NCI-H1930 (cell line): ENCODE measurements at regions not wholly inside any gene's neighbourhood (a gene's known extent, or its start where the extent isn't known, plus 50 kb on each side); places are given as distances from the start of the nearest gene placed in this dataset.

ENCODE experiments used
- DNase-seq, 2 experiments: peaks; one replicate each; lab custom pipeline; 2025; lab: John Stamatoyannopoulos, UW

DNA sequence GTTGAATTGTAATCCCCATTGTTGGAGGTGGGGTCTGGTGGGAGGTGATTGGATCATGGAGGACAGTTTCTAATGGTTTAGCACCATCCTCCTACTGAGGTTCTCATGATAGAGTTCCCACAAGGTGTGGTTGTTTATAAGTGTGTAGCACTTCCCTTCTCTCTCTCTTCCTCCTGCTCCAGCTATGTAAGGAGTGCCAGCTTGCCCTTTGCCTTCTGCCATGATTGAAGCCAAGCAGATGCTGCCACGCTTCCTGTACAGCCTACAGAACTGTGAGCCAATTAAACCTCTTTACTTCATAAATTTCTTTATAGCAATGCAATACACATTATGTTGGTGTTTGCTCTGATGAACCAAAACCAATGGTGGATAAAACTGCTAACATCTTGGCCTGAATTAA, 238.2 kb downstream of the EFNB2 start:
- DNase-seq = no peak

DNA sequence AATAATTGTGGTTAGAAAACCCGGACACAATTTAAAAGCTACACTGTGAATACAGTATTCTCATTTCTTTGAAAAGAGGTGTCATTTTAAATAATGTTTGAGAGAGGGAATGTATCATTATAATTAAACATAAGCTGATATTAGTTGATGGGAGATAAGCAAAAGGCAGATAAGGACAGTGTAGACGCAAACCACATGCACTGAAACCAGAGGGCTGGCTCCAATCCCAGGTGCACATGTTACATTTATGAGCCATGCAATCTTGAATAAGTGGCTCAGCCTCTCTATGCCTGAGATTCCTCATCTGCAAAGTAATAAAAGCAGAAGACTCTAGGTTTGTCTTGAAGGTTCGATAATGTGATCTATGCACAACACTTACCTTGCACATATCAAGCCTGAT, 238.7 kb downstream of the EFNB2 start:
- no peak for DNase-seq

DNA sequence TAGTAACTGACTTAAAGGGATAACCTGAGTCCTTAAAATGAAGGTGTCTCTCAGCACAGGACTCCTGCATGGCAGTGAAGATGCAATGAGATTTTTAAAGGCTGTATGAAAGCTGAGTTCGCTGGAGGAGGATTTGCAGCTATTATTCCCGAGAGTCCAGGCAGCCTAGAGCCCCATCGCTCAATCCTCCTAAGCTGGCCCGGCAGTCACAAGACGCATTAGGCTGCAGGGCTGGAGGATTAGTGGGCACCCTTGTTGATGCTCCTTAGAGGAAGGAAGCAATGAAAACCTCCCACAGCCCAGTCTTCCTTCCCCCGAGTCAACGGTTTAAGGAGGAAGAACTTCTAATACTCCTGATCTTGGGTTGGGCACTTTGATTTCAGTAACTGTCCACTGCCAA, 239.5 kb downstream of the EFNB2 start:
- no peak for DNase-seq

DNA sequence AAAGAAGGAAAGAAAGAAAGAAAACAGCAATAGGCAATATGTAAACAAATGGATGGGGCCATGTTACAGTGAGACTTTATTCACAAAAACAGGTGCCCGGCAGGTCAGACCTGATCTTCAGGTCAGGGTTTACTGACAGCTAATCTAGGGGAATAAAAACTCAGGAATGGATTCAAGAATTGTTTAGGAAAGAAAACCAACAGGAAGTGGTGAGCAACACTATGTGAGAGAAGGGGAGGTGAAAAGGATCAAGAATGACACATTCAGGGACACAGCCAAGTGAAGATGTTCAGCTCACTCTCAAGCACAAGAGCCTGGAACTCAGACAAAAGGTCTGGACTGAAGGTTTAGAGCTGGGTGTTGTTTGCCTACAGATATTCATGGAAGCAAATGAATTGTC, 244.5 kb downstream of the EFNB2 start:
- DNase-seq = no peak

DNA sequence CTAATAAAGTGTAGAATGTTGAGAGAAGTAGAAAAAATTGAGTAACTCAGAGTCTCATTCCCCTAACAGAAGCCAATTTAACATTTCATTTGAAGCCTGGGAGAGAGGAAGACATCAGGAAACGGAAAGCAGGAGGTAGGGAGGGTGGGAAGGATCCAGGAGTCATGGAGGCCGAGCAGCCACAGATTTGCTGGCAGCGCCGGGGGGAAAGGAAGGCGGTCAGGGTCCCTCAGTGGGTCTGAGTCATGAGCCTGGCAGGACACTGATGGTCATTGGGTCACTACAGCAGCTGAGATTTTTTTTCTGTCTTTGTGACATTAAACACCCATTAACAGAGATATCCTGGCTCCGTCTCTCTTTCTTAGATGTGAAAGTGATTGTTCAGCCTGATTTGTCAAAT, 248.1 kb downstream of the EFNB2 start:
- DNase-seq = no peak

DNA sequence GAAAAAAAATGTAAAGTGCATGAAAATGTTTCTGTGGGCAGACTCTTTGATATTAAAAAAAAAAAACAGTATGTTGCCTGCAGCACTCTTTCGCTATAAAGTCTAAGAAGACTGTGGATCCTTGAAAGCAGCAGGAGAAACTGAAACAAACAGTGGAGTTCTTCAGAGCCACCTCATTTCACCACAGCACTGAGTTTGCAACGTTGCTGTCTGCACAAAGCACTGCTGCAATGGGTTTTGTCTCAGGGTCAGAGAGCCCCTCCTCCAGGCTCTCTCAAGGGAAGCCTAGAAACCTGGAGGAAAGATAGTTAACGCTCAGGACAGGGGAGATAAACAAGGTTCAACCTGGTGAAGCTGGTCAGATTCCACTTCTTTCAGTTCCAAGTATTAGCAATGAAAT, 248.7 kb downstream of the EFNB2 start:
- no peak for DNase-seq

DNA sequence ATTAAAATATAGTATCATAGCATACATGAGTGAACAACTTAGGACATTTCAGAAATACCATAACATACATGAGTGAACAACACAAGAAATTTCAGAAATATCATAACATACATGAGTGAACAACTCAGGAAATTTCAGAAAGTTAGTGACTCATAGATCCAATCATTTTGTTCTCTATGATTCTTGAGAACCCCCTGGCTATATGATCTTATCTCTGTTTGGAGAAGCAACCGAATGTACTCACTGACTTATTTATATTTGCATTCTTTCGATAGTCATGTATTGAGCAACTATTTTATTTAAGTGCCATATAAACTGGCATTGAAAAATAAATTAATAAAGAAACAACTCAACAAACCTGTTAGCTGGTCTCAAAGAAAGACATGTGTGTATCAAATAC, 251.1 kb downstream of the EFNB2 start:
- no peak for DNase-seq

DNA sequence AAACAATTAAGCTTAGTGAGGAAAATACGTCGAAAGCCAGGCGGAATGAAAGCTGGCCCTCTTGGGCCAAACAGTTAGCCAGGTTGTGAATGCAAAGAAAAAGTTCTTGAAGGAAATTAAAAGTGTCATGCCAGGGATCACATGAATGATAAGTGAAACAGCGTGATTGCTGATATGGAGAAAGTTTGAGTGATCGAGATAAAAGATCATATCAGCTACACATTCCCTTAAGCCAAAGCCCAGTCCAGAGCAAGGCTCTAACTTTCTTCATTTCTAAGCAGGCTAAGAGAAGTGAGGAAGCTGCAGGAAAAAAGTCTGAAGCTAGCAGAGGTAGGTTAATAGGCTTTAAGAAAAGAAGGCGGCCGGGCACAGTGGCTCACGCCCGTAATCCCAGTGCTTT, 254.0 kb downstream of the EFNB2 start:
- DNase-seq = no peak

DNA sequence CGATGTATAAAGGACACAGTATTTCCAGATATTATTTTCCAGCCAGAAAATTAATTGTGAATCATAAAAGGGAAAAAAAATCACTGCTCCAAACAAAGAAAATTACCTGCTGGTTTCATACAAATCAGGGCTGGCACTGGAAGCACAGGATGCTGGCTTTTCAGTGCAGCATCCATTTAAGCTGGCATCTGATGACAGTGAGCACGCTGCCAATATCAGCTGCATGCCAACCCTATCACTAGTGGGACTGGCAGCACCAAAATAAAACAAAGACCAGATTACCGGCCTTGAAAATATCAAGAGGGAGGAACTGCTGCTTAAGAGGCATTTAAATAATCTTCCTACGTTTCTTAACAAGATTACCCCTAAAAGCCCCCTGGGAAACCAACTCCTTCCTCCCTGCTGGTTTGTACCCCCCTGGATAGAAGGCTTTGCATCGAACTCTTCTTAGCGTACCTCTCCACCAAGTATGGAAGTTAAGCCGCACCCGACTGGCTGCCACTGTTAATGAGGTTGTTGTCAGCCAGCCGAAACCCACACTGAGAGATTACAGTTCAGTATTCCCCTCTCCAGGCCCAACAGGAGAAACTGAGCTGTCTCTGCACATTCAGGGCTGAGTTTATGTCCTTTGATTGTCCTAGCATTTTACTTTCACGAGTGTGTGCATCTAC, 257.8 kb downstream of the EFNB2 start:
- DNase-seq = no peak

DNA sequence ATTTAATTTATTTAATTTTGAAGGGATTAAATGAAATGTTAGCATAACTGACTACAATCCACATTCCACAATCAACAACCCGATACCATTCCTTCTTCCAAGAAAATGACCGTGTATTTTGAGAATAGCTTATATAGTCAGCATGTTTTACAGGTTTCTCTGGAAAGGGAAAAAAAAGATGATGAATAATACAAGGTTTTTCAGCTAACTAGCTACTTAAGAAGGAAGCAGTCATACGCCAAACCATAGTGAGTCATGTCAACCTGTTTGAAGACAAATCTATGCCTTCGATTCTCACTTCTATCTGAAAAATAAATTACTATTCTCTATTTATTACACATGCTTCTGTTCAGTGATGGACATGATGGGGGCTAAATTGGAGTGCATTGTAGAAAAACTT, 258.6 kb downstream of the EFNB2 start:
- DNase-seq = no peak

DNA sequence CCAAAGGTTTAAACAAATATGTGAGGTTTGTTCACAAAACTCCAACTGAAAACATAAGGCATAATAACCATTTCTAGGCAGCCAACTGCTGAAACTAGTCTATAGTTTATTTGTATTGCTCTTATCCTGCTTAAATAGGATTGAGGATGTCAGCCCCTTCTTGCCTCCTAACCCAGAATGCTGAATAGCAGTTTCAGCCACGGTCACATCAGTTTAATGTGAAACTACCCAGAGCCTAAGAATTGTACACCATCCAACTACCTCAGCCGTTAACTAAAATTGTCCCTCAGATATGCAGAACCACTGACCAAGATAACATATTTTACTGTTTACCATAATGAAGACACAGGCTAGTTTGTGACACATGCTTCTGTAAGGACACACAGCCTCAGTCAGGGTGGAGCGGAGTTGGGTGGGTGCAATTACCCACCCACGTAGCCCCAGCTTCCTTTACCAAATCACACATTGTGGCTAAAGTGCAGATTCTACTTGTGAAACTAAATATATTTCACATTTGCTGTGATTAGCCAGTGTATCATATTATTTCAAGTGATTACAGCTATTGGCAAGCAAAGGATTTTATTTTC, 259.9 kb downstream of the EFNB2 start:
- no peak for DNase-seq

DNA sequence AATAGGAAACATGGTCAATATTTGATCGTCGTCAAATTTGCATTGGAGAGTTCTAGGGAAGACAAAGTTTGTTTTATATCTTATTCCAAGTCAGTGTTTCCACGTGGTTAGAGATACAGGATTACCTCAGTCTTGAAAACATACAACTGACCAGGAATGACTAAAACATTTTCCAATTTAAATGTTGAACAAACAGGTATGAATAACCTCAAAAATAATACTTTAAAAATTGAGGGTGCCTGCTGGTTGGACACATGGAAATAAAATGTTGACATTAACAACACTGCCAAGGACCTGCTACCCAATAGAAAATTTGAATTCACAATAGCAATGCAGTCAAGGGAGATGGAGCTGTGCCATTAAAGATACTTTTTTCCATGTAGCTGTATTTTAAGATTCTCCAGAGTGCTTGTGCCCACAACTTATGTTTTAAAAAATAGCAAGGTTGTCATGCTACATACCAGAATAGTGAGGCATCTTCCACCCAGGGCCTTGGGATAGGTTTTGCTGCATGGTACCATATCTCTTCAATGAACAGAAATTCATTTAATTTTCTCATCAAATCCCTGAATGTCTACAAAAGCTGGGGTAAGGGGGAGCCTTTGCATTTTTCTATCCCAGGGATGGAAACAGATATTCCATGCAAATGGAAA, 260.8 kb downstream of the EFNB2 start:
- no peak for DNase-seq

DNA sequence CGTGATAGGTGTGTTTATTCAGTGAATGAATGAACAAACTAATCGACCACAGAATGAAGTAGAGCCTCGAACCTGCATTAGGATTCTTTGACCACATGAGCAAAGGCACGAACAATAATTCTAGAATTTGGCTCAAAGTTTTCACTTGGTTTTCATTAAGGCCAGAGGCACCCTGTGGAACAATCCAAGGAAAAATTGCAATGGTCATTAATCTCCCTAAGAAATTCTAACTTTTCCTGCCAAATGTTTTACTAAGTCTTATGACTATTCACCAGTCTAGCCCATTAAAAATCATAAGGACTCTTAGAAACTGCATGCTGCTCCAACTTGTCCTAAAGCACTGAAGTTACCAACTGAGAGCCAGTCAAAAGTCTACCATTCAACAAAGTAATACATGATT, 271.7 kb downstream of the EFNB2 start:
- no peak for DNase-seq

DNA sequence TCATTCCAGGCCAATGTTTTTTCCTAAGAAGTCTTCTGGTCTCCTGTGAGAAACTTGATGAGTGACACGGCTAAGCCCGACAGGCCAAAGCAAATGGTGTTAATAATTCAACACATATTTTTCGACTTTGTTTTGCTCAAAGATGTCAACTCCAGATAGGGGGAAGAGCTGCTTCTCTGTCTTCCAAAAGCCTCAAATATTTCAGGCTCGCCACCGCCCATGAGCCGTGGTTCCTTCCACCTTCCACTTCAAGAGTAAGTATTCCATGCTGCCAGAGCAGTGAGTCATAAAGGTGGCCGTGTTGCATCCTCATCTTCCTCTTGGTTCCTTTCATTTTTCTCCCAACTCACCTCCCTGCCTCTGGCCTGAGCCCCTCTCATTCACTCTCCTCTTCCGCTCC, 272.6 kb downstream of the EFNB2 start:
- no peak for DNase-seq

DNA sequence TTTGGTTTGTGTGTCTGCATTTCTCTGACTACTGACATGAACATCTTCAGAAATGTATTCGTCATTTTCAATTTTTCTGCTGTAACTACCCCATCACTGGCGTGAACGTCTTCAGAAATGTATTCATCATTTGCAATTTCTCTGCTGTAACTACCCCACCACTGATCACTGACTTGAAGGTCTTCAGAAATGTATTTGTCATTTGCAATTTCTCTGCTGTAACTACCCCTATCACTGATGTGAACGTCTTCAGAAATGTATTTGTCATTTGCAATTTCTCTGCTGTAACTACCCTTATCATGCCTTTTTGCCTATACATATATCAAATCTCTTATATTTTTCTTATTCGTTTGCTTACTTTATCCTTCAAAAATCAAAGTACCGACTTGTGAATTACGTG, 274.0 kb downstream of the EFNB2 start:
- no peak for DNase-seq

DNA sequence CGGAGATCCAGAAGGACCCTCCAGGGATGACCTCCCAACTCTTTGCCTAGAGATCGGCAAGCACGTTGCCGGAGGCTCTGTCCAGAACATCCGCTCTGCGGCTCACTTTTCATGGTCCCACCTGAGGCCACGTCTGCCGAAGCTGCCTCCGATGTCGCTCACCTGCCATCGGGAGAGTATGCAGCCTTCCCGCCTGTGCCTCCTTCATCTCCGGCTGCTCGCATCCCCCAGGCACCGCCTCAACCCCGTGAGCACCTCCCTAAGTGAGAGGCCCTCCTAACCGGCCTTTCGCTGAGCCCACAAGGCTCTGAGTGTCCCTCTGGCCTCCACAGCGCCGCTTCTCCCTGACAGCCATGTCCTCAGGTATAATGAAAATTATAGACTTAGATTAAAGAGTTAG, 275.1 kb downstream of the EFNB2 start:
- no peak for DNase-seq

DNA sequence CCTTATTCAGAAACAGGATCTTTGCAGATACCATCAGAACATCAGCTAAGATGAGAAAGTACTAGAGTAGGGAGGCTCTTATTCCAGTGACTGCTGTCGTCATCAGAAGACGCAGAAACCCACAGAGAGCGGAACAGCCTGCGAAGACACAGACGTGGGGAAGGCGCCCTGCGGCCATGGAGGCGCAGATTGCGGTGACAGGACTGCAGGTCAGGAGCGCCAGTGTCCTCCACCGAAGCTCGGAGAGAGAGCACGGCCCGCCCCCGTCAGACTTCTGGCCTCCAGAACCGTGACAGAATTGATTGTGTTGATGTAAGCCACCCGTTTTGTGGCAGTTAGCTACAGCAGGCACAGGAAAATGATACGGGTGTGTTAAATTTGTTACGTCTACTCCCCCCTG, 275.5 kb downstream of the EFNB2 start:
- DNase-seq = no peak

DNA sequence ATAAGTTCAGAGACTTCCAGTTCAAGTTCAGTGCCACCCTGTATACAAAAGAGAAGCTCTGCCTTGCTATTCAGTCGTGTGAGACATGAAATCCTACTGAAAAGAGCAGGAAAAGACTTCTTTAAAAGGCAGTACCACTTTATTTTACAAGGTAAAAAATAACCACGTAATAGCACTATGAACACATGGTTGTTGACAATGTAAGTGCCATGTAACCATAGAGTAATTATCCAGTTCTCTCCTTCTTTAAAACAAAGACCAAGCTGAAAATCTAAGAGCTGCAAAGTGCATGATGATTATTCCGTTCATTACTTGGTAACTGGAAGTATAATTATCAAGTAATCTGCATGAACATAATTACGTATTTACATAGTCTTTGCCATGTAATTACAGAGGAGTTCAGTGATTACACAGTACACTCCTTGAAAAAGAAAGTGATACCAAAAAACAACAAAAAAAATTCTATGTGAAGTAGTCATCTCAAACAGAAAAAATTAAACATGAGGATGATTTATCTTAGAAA, 288.7 kb downstream of the EFNB2 start:
- DNase-seq = no peak

DNA sequence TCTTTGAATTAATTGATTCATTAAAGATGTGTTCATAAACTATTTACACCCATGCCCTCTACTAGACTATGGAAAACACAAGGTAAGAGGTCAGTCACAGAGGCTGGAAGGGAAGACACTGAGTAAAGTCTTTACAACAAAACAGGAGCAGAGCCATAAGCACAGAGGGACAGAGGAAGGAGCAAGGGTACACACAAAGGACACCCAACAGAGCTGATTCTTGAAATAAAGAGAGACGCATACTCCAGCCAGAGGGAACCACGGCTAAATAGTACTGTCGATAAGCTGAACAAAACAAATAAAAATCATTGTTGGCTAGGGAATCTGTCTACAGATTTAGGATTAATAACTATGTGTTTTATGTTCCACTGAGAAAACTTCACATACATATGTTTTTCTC, 289.2 kb downstream of the EFNB2 start:
- DNase-seq = no peak

DNA sequence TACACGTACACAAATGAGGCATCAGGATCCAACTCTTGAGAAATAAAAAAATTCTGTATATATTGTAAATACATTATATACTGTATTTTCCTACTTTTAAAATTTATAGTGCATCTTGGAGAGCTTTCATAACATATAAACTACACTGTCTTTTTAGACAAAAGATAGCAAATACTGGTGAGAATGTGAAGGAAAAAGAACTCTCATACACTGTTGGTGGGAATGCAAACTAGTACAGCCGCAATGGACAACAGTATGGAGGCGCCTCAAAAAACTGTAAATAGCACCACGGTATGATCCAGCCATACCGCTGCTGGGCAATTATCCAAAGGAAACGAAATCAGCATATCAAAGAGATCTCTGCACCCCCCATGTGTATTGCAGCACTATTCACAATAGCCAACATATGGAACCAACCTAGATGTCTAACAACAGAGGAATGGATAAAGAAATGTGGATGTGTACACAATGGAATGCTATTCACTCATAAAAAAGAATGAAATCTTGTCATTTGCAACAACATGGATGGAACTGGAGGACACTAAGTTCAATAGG, 292.4 kb downstream of the EFNB2 start:
- no peak for DNase-seq

DNA sequence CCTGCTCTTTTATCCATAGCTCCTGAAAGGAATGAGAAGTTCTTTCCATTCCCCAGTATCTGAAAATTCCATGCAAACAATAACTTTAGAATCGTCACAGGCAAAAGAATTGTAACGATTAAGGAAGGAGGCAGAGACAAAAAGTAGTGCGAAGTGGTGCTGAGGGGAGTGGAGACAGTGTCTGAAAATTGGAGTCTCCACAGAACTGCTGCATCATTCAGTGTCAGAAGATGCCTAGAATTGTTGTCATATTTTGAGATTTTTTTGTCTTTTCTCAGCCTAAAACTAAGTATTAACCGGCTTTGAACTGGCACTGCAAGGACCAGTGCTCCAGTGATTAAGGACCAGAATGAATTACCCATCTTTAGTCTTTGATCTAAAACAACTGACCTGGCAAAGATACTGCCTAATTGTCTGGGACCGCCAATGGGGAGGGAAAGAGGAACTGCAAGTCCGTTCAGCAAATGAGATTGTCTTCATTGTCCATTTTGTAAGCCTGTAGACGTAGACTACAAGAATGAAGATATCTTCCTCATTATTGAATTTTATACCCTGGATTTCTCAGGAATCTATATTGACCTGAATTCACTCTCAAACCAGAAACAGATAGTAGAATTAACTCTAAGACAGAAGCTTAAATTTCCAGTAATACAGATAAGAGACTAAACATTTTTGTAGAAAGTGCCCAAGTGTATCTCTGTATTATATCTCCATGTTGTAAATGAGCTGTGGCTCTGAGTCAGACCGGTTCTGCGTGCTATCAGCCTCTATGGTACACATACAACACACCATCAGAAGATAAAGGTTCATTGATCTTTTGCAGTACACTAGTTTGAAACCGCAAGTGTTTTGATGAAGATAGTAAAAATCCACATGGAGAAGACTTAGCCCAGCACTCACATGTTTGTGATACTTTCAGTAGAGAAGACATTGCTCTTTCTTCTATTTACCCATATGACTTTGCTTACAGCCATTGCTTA, 293.2 kb downstream of the EFNB2 start:
- DNase-seq = no peak

DNA sequence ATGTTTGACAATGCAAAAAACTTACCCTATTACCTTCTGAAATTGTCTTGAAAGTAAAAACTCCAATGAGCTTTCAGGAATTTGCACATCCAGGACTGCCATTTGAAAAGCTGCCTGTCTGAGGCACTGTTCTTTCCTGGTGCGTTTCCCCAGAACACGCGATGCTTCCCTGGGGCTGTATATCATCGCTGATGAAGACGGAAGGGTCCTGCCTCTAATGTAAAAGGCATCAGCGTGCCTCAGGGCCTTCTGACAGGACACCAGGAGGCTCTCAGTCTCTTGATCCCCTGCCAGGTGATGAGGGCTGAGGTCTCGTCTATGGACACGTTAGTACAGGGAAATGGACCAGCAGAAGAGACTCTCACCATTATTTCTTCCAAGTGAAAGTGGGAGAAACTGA, 296.8 kb downstream of the EFNB2 start:
- DNase-seq = no peak
